HG03520 (cell line): ENCODE measurements at regions not wholly inside any gene's neighbourhood (a gene's known extent, or its start where the extent isn't known, plus 50 kb on each side); places are given as distances from the start of the nearest gene placed in this dataset.
"Not testable (repeated sequence)": the region's sequence is repeated elsewhere in the genome, so short reads cannot be mapped to it uniquely, and the experiment has no call there.

ENCODE experiments used
- ATAC-seq: cut with Tn5 transposase; IDR thresholded peaks from one replicate; pipeline ENCODE4 v1.9.1; 2021; ENCODE audit warnings: mild to moderate bottlenecking, moderate library complexity; ENCODE audit not compliant: unreplicated experiment

DNA sequence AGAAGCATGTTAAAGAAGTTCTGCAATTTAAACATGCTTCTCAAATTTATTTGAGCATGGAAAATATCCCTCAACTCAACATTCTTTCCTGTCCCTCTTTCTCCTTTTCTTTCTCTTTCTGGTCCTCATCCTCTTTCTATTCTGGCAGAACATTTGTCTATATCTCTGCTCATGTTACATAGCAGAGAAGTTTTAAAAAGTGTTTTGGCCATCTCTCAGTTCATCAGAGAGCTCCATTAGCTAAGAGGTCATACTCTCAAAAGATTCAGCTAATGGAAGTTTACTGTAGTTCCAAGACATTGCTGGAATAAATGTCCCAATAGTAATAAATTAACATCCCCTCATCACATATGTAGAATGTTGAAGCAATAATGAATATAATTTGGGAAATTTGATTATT lies 53.5 kb downstream of the XCL2 start:
- no peak for ATAC-seq

DNA sequence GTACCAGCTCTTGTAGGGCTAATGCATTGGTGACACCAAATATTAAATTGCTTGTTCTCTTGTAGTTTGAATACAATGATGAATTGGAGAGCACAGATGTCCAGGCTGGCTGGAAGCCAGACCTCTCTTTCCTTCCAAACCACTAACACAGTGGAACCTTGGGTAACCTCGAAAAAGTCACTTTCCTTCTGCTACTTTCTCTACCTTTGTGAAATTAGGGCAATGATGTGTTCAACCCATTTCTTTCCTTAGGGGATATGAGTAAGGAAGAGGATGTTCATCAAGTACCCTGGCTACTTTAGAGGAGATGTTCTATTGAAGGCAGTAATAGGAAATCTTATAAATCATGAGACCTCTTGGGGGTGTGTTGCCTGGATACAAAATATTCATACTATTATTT lies 55.7 kb downstream of the XCL2 start:
- no peak for ATAC-seq

DNA sequence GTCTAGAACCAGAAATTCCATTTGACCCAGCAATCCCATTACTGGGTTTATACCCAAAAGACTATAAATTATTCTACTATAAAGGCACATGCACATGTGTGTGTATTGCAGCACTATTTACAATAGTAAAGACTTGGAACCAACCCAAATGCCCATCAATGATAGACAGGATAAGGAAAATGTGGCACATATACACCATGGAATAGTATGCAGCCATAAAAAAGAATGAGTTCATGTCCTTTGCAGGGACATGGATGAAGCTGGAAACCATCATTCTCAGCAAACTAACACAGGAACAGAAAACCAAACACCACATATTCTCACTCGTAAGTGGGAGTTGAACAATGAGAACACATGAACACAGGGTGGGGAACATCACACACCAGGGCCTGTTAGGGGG lies 57.0 kb downstream of the XCL2 start:
- ATAC-seq, result not testable (repeated sequence)

DNA sequence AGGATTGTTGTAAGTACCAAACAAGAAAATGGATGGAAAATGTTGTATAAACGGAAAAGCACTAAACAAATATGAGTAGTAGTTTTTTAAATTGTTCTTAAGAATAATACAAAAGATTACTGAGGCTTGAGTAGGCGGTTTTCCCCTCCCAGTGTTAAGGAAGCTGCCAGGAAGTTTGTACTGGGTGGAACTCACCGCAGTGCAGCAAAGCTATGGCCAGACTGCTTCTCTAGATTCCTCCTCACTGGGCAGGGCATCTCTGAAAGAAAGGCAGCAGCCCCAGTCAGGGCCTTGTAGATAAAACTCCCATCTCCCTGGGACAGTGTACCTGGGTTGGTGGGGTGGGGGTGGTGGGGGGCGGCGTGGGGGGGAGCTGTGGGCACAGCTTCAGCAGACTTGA lies 58.7 kb downstream of the XCL2 start:
- ATAC-seq, result no peak

DNA sequence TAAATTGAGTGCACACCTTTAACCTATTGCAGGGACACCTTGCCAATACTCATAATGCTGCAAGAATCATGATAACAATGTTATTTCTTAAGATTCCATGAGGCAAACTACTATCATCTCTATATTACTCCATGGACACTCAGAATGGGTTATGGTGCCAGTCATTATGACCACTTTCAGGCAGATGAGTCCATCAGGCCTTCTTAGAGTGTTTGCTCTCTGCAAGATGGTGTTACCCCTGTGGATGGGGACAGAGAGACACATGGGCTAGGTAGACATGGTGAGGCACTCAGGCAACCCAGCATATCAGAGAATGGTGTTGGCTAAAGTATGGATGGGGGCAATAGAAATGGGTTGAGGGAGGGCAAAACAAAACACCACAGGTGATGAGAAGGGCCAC lies 59.7 kb downstream of the XCL2 start:
- no peak for ATAC-seq

DNA sequence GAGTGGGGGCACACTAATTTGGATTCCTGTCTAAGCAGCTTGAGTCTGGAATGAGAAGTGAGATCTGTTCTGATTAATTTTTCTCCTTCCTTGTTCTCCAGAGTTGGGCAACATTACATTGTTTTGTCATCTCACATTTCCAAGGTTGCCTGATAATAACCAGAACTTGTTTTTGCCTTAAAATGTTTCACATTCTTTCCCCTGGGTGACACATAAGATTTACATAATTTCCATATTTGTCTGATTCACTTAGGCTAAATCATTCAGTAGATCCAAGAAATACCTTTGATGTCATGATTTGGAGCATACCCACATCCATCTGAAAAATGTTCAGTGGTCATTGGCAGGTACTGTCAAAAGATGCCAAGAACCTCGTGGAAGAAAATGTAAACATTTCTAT lies 60.3 kb downstream of the XCL2 start:
- ATAC-seq, result no peak

DNA sequence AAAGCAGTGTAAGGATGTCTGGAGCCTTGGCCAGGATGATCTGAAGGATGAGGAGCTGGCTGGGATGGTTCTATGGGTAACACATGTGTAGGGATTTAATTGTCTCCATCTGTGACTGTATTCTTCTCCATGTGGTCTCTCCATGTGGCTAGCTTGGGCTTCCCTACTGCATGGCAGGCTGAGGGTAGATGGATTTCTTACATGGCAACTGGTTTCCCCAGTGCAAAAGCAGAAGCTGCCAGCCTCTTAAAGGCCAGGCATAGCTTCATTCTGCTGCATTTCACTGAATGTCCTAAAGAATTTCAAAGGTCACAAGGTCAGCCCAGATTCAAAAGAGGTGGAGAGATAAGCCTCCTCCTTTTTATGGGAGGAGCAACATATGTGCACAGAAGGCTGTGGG lies 61.7 kb downstream of the XCL2 start:
- no peak for ATAC-seq

DNA sequence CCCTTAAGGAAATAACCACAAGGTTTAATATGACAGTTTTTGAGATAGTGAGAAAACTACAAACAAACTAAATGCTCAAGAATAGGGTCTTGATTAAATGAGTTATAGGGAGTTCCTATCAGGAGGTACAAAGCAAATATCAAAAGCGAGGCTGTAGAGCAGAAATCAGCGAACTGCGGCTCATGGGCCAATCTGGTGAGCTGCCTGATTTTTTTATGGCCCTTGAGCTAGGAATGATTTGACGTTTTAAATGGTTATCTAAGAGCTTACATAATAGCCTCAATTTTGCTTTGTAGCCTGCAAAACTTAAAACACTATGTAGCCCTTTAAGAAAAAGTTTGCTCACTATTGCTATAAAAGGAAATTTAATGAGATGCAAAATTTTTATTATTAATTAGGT lies 62.2 kb downstream of the XCL2 start:
- ATAC-seq, result no peak

DNA sequence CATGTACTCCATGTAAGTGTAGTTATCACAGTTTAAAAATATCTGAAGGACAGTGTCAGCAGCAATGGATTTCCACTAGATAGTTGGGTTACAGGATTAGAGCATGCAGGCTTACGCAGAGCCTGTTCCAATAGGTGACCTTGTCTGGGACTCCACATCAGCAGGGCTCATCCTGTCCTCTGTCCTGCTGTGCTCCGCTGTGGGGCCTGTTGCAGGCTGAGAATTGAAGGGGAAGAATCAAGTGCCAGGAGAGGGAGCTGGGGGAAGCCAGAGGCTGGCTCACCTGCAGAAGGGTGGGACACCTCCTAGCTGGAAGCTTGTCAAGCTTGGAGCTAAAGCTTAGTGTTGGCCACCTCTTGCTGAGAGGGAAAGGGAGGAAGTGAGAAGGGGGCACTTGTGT lies 62.8 kb downstream of the XCL2 start:
- no peak for ATAC-seq

DNA sequence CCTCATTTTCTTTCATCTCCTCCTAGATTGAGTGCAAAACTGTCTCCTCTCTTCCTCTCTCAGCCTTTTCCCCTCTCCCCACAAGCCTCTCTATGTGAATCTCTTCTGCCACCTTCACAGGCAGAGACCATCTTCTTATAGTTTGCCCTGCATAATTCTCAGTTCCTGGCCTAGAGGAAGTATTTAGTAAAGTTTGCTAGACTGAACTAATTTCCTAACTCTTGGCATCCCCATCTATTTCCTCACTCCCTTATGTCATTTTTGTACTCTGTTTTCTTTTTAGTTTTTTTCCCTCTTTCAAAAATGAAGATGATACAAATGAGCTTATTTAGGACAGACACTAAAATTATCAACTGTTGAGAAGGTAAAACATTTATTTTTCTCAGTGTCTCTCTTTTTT lies 66.0 kb downstream of the XCL2 start:
- ATAC-seq, result no peak

DNA sequence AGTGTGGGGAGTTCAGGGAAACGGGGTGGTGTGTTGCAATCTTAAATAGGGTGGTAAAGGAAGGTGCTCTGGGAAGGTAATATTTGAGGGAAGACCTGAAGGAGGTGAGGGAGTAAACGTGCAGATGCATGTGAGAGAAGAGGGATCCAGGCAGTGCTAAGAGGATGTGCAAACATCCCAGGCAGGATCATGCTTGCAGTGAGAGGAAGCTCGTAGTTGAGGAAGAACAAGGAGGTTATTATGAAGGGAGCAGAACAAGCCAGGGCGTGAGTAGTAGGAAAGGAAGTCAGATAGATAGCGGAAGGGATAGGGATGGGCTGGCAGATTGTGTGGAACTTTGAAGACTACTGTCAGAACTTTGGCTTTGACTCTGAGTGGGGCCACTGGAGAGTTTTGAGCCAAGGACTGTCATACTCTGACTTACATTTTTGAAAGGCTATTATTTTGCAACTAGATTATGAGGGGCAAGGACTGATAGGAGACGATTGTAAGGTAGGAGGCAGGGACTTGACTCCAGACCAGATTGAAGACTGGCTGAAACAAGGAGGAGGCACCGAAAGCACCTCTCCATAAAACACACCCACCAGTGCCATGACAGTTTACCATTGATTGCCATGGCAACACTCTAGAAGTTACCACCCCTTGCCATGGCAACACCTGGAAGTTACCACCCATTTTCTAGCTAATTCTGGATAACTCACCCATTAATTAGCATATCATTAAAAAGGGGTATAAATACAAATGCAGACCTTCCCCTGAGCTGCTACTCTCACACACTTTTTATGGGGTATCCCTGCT lies 67.0 kb downstream of the XCL2 start:
- ATAC-seq, result no peak

DNA sequence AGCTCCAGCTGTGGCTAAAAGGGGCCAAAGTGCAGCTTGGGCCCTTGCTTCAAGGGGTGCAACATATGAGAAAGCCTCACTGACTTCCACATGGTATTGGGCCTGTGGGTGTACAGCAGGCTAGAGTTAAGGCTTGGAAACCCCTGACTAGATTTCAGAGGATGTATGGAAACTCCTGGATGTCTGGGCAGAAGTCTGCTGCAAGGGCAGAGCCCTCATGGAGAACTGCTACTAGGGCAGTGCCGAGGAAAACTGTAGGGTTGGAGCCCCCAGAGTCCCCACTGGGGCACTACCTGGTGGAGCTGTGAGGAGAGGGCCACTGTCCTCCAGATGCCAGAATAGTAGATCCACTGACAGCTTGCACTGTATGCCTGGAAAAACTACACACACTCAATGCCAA lies 69.5 kb downstream of the XCL2 start:
- ATAC-seq, result no peak

DNA sequence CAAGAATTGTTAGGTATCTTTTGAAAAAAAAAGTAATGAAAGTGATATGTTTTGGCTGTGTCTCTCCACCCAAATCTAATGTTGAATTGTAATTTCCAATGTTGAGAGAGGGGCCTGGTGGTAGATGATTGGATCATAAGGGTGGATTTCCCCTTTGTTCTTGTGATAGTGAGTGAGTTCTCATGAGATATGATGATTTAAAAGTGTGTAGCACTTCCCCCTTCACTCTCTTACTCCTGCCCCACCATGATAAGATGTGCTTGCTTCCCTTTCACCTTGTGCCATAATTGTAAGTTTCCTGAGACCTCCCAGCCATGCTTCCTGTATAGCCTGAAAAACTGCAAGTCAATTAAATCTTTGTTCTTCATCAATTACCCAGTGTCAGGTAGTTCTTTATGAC lies 70.7 kb downstream of the XCL2 start:
- no peak for ATAC-seq

DNA sequence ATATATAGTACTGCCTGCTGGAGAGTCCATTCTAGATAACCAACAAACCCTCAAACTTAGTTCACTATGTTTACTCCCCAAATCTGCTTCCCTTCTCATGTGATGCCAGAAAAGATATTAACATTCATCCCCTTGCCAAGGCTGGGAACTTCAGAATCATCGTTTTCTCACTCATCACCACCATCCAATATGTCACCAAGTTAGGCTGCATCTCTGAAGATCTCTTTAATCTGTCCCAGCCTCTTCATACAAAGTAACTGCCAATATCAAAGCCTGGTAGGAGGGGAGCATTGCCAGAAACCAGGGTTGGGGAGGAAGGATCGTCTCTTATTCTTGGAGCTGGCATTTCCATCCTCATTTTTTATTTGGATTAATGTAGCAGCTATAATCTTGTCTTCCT lies 71.6 kb downstream of the XCL2 start:
- ATAC-seq, result no peak

DNA sequence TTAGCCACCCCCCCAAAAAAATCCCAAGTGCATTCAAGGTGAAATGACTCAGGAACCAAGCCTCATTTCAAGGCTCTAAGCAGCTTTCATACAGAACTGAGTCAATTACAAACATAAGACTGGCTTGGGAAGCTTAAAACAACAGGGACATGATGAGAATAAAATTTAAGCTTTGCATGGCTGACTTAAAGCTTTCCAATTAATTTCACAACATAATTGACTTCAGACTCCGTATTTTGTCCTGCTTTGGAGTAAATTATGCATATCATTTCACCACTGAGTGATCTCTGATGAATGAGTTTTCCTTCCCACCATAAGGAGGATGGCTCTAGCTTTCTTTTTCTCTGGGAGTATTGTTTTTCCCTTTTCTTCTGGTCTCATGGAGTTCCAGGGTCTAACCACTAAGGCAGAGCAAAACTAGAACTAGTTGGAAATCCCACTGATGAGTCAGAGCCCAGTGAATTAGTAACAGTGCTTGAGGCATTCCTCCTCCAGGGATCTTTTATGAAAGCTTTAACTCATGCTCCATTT lies 72.8 kb downstream of the XCL2 start:
- no peak for ATAC-seq

DNA sequence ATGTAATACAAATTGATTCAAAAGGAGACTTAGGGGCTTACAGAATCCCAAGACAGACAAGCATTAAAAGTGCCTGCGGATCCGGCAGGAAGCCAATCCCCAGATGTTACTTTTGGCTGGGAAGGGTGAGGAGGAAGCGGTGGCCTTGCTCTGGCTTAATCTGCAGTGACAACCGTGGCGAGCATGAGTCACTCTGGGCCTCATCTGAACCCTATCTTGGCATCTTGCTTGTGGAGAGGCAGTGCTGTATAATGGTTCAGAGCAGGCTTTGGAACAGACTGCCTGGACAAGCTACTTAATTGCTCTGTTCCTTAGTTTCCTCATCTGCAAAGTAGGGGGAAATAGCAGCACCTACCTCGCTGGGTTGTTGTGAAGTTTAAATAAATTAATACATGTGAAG lies 74.1 kb downstream of the XCL2 start:
- ATAC-seq, result no peak

DNA sequence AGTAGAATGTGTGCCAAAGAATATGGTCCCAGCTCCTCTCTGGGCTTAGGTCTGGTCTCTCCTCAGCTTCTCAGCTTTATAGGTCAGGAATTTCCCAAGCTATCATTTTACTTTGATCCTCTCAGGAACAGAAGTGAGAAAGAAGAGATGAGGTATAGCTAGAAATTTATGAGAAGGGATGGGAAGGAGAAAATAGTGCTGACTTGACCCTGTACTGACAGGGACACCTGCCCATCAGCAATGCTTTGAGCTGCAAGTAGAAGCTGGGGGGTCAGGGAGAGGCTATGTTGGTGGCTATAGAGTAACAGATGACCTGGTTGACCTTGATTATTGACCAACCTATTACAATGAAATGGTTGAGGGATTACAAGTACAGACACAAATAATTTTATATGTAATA lies 75.0 kb downstream of the XCL2 start:
- no peak for ATAC-seq

DNA sequence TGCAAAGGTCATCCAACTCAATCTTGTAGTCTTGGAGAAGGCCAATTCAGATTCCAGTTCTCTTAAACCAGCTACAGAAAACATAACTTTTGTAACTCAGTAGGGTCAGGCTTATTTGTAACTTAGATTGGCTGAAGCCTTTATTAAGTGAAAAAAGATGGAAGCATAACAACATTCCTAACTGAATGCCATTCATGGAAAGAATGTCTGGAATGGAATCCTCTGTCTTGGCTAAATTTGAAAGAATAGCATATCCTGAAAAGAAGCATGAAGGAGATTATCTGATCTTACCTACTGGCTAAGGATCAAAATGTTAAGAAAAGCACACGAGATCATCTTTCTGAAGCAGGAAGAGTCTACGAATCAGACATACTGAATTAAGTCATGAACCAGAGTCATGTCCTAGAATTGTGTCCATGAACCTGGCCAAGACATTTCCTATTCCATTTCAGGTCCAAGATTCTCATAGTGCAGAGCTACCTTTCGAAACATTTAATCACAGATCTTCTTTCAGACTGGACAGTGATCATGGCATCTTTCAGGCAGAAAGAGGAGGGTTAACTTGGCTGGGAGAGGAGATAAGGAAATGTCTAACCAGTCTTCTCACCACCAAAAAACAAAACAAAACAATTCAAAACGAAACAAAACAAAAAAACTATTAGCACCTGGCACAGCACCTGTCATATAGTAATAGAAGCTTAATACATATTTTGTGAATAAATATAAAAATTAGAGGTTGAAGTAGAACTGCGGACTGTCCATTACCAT lies 75.6 kb downstream of the XCL2 start:
- ATAC-seq, result no peak

DNA sequence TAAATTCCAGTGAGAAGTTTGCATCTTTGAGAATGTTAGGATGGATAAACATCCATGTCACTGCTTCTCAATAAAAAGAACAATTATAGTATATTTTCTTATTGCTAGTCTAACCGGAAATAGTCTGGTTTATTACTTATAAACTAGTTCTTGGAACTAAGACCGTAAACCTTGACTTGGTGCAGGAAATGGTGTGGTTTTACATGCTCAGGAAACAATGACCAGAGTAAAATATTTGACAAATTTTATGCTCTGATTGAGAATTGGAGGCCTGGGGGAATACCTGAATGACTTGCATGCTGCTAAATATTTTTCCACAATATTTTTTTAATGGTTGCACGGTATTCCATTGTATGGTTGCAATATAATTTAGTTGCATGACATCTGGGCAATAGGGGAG lies 76.3 kb downstream of the XCL2 start:
- no peak for ATAC-seq

DNA sequence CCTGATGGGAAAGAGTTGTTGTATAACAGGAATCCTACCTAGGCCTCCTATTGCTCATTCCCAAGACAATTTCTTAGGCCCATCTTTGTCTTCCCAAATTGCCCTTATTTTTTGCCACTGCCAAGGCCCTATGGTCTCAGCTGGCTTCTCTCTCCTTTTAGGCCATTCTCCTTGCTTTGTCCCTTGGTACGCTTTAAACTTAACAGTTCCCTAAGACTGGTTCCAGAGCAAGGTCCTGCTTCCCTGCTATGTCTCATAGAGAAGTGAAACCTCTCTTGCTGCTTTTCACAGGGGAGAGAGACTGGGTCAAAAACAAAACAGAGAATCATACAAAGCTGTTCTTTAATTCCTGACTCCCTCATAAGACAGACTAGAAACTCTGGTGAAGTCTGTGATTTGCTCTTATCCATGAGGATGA lies 77.1 kb downstream of the XCL2 start:
- ATAC-seq, result no peak

DNA sequence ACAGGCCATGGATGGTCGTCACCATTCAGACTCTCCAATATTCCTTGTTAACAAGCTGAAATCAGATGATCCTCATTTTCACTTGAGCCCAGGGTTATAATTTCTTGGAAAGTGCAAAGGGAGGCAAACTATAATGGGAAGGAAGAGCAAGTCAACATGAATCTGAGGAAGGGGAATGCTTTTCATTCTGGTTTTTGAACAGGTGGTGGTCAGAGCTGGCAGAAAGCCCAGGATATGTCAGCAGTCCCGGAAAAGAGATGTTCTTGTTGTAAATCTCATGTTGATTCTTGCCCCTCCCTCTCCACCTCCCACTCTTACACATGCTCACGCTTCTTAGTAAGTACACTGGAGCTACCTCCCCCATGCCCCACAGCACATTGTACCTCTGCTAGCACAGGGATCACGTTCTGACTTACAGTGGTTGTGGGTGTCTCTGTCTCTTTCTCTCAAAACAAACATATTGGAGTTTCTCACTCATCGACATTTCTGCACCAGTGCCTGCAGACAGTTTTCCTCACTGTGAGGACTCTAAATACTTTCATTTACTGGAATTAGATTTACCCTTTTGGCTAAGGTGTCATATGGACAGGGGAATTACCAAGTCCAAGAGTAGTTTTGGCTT lies 77.6 kb downstream of the XCL2 start:
- ATAC-seq, result no peak

DNA sequence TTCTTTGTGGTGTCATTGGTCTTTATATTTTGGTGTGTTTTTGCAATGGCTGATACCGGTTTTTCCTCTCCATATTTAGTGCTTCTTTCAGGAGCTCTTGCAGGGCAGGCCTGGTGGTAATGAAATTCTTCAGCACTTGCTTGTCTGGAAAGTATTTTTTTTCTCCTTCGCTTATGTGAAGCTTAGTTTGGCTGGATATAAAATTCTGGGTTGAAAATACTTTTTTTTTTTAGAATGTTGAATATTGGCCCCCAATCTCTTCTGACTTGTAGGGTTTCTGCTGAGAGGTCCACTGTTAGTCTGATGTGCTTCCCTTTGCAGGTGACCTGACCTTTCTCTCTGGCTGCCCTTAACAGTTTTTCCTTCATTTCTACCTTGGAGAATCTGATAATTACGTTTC lies 82.7 kb downstream of the XCL2 start:
- ATAC-seq, result not testable (repeated sequence)
